B cell (primary cell): ENCODE measurements at regions not wholly inside any gene's neighbourhood (a gene's known extent, or its start where the extent isn't known, plus 50 kb on each side); places are given as distances from the start of the nearest gene placed in this dataset.

Experiments
- ATAC-seq: fragments of 200-7000 bp; cut with Tn5 transposase; one replicate; pipeline ENCODE4 v1.10.0; 2021; ENCODE audit warnings: low read depth, mild to moderate bottlenecking, moderate number of reproducible peaks, moderate library complexity
- CTCF ChIA-PET: fragments of 350-600 bp; sonication (Branson Sonifier 250); formaldehyde crosslinking; loops from one replicate; lab custom pipeline; 2021; ENCODE audit warnings: antibody characterized with exemption, inconsistent platforms; lab: Charles Lee
- POLR2A ChIA-PET: fragments of 350-600 bp; sonication (Branson Sonifier 250); formaldehyde crosslinking; loops from one replicate; lab custom pipeline; 2021; ENCODE audit warnings: antibody characterized with exemption; lab: Charles Lee
- DNase-seq: peaks from one replicate; pipeline ENCODE4 v3.0.0; 2013
- H2AFZ ChIP-seq: 2 replicates; pipeline ENCODE4 v1.6.1; 2012; ENCODE audit warnings: mild to moderate bottlenecking, low read depth, low read length; ENCODE audit not compliant: insufficient read depth, poor library complexity, severe bottlenecking
- H3K27ac ChIP-seq, 2 donors: 1 replicate in 1 of 2; 2 replicates in 1 of 2; pipeline ENCODE4 v1.5.1; 2012 to 2013; ENCODE audit warnings: low read length in 2 of 2, mild to moderate bottlenecking in 2 of 2, moderate library complexity in 1 of 2
- H3K27me3 ChIP-seq, 4 experiments: fragments of 200-600 bp in 1 of 4; sonication (generic) in 1 of 4; replicated peaks in 1 of 4; 1 replicate in 2 of 4; 2 replicates in 2 of 4; pipeline versions ENCODE4 v1.6.1 to v1.7.0; 2013 to 2016; ENCODE audit warnings: low read length in 3 of 4, mild to moderate bottlenecking in 2 of 4, mixed read lengths in 1 of 4, moderate library complexity in 1 of 4; ENCODE audit not compliant: insufficient read depth in 4 of 4, control insufficient read depth in 3 of 4; ENCODE audit errors: control extremely low read depth in 1 of 4
- H3K36me3 ChIP-seq, 2 experiments: replicated peaks in 1 of 2; 1 replicate in 1 of 2; 2 replicates in 1 of 2; pipeline versions ENCODE4 v1.6.1 to v1.7.1; 2013; ENCODE audit warnings: low read length in 1 of 2; ENCODE audit not compliant: insufficient read depth in 2 of 2, control insufficient read depth in 1 of 2; ENCODE audit errors: control extremely low read depth in 1 of 2, extremely low read depth in 1 of 2
- H3K4me1 ChIP-seq, 2 donors: fragments of 200-600 bp in 1 of 2; sonication (generic) in 1 of 2; 1 replicate in 1 of 2; 2 replicates in 1 of 2; pipeline versions ENCODE4 v1.5.1 to v1.6.1; 2013 to 2017; ENCODE audit warnings: low read length in 2 of 2; ENCODE audit not compliant: control insufficient read depth in 2 of 2, insufficient read depth in 2 of 2
- H3K4me2 ChIP-seq: replicated peaks from 2 replicates; pipeline ENCODE3; 2012; ENCODE audit warnings: mild to moderate bottlenecking, low read depth, low read length; ENCODE audit not compliant: poor library complexity, severe bottlenecking
- H3K4me3 ChIP-seq, 5 experiments: fragments of 200-600 bp in 1 of 5; sonication (generic) in 1 of 5; 1 replicate in 3 of 5; 2 replicates in 2 of 5; pipeline versions ENCODE4 v1.5.1 to v1.7.0; 2011 to 2016; ENCODE audit warnings: low read length in 4 of 5, mild to moderate bottlenecking in 4 of 5, low read depth in 2 of 5, control low read depth in 1 of 5, moderate library complexity in 1 of 5; ENCODE audit not compliant: insufficient read depth in 1 of 5; ENCODE audit errors: control extremely low read depth in 1 of 5, extremely low read depth in 1 of 5
- H3K79me2 ChIP-seq: fragments of 200-600 bp; sonication (generic); one replicate; pipeline ENCODE4 v1.6.0; 2016; ENCODE audit warnings: low read length; ENCODE audit not compliant: control insufficient read depth, insufficient read depth
- H3K9ac ChIP-seq: fragments of 200-600 bp; sonication (generic); 2 replicates; pipeline ENCODE4 v1.6.1; 2017; ENCODE audit warnings: mild to moderate bottlenecking, low read length, moderate library complexity
- H3K9me3 ChIP-seq, 3 donors: one replicate each; pipeline versions ENCODE4 v1.6.1 to v1.7.1; 2013; ENCODE audit warnings: low read length in 2 of 3; ENCODE audit not compliant: control insufficient read depth in 2 of 3, insufficient read depth in 1 of 3; ENCODE audit errors: control extremely low read depth in 1 of 3
- H4K20me1 ChIP-seq: 2 replicates; pipeline ENCODE4 v1.6.0; 2012; ENCODE audit warnings: mild to moderate bottlenecking, low read length; ENCODE audit not compliant: insufficient read depth, control insufficient read depth, poor library complexity, severe bottlenecking
- H3K27ac Mint-ChIP-seq: one replicate; pipeline ENCODE4 v1.8.0; 2021; ENCODE audit warnings: mixed read lengths
- H3K27me3 Mint-ChIP-seq: one replicate; pipeline ENCODE4 v1.8.0; 2021; ENCODE audit warnings: mixed read lengths
- H3K4me1 Mint-ChIP-seq: one replicate; pipeline ENCODE4 v1.8.0; 2021; ENCODE audit warnings: mixed read lengths
- H3K4me3 Mint-ChIP-seq: one replicate; pipeline ENCODE4 v1.8.0; 2021; ENCODE audit warnings: mixed read lengths
- H3K9me3 Mint-ChIP-seq: one replicate; pipeline ENCODE4 v1.8.0; 2022; ENCODE audit warnings: mixed read lengths; ENCODE audit not compliant: insufficient read depth
- CTCF ChIP-seq: fragments of 200-600 bp; IDR thresholded peaks from one replicate; pipeline ENCODE4 v1.8.0; 2022; ENCODE audit warnings: antibody characterized with exemption, mild to moderate bottlenecking
- EZH2 ChIP-seq: IDR thresholded peaks from 2 replicates; pipeline ENCODE4 v1.6.1; 2012; ENCODE audit warnings: borderline replicate concordance, low read depth, mild to moderate bottlenecking, moderate library complexity, low read length; ENCODE audit not compliant: insufficient read depth, poor library complexity, severe bottlenecking
- WGBS: methylation state at CpG from one replicate; pipeline ENCODE4 v1.1.5; 2013; ENCODE audit warnings: missing lambda C conversion rate; ENCODE audit not compliant: insufficient coverage; 5-methylcytosine and 5-hydroxymethylcytosine counted together
- intact Hi-C: fragments of 100-400 bp; cut with micrococcal nuclease; formaldehyde crosslinking; loops from one replicate; pipeline ENCODE4 v1.10.0; 2022

GRCh38 chr3:104781112-104781511, 585.6 kb upstream of the ALCAM start:
- no peaks in the 10 kb centered on the region for H3K27me3 Mint-ChIP-seq
- no peaks in the 10 kb centered on the region for H4K20me1 ChIP-seq
- no peak for DNase-seq
- intact Hi-C loops, result no loop called here
- H3K4me3 ChIP-seq, result no peak overlapping the region
- no peaks in the 10 kb centered on the region for H3K4me1 Mint-ChIP-seq
- peaks cover 0 to 1% (median 0%) of the 10 kb centered on the region in 3 donors for H3K9me3 ChIP-seq
- H3K9ac ChIP-seq, result no peak overlapping the region
- H3K4me1 ChIP-seq, result no peaks in the 10 kb centered on the region
- ChIA-PET POLR2A (no interaction called here), CTCF (no interaction called here)
- no peak overlapping the region for H2AFZ ChIP-seq
- WGBS, result no CpG with 5 or more reads among the region's 2 CpGs
- H3K79me2 ChIP-seq, result no peaks in the 10 kb centered on the region
- H3K27me3 ChIP-seq, result no peaks in the 10 kb centered on the region
- no peak overlapping the region for H3K4me3 Mint-ChIP-seq
- H3K9me3 Mint-ChIP-seq, result peaks cover 3% of the 10 kb centered on the region
- H3K27ac ChIP-seq, result no peak overlapping the region
- TF ChIP-seq EZH2 (no peak), CTCF (no peak)
- no peak overlapping the region for H3K27ac Mint-ChIP-seq
- ATAC-seq, result no peak
- no peak overlapping the region for H3K4me2 ChIP-seq
- H3K36me3 ChIP-seq, result no peaks in the 10 kb centered on the region

GRCh38 chr3:104785947-104786346, 580.8 kb upstream of the ALCAM start:
- DNase-seq, result no peak
- Histone ChIP-seq H3K27ac (no peak overlapping the region), H3K27me3 (no peaks in the 10 kb centered on the region), H3K9me3 (no peaks in the 10 kb centered on the region), H3K4me3 (no peak overlapping the region), H3K9ac (no peak overlapping the region), H3K4me1 (no peaks in the 10 kb centered on the region), H2AFZ (no peak overlapping the region), H3K36me3 (no peaks in the 10 kb centered on the region), H4K20me1 (no peaks in the 10 kb centered on the region), H3K4me2 (no peak overlapping the region), H3K79me2 (no peaks in the 10 kb centered on the region)
- 60% methylated on average over 1 of the region's 5 CpGs for WGBS
- ChIA-PET POLR2A (no interaction called here), CTCF (no interaction called here)
- intact Hi-C loops, result no loop called here
- H3K9me3 Mint-ChIP-seq, result no peaks in the 10 kb centered on the region
- no peak overlapping the region for H3K4me3 Mint-ChIP-seq
- H3K4me1 Mint-ChIP-seq, result no peaks in the 10 kb centered on the region
- H3K27ac Mint-ChIP-seq, result no peak overlapping the region
- no peak for ATAC-seq
- no peaks in the 10 kb centered on the region for H3K27me3 Mint-ChIP-seq
- TF ChIP-seq EZH2 (no peak), CTCF (no peak)
